Activated CD4-positive, alpha-beta T cell treated with anti-CD3 and anti-CD28 coated beads for 24 hours (primary cell): ENCODE measurements at regions not wholly inside any gene's neighbourhood (a gene's known extent, or its start where the extent isn't known, plus 50 kb on each side); places are given as distances from the start of the nearest gene placed in this dataset.

Experiments used
- DNase-seq, 2 donors: peaks; one replicate each; pipeline ENCODE4 v3.0.0-alpha.2; 2020; ENCODE audit warnings: low read depth in 2 of 2

- DNase-seq: no peak
These were observed 107.1 kb upstream of the TPM1 start for GRCh38 chr15:62935300-62936081.

GRCh38 chr15:62938825-62939224, 103.7 kb upstream of the TPM1 start:
- no peak for DNase-seq

DNA sequence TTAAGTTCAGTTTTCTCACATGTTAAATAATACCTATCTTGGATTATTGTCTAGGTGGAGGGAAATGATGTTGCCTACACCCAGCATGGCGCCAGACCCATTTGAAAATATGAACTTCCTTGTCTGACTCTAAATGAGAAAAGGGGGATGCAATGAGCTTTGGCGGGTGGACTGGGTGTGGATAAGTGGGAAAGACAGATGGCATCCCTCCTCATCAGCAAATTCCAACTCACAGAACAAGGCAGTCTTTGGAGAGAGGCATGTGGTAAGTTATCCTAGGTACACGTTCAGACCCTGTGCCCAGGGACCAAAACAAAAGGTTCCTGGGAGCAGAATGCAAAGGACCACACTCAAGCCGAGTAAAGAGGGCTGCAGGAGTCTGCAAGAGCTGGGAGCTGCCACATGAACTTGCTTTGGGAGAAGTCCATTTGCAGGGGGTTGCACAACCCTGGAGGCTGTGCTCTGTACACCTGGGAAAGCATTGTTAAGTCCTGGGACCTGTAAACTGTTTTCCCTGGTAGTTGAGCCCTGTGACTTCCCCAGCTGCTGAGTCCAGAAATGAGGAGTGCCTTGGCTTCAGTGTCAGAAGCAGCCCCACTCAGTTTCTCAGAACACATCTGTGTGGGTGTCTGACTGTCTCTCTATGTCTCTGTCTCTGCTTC, 102.3 kb upstream of the TPM1 start:
- no peak for DNase-seq

DNA sequence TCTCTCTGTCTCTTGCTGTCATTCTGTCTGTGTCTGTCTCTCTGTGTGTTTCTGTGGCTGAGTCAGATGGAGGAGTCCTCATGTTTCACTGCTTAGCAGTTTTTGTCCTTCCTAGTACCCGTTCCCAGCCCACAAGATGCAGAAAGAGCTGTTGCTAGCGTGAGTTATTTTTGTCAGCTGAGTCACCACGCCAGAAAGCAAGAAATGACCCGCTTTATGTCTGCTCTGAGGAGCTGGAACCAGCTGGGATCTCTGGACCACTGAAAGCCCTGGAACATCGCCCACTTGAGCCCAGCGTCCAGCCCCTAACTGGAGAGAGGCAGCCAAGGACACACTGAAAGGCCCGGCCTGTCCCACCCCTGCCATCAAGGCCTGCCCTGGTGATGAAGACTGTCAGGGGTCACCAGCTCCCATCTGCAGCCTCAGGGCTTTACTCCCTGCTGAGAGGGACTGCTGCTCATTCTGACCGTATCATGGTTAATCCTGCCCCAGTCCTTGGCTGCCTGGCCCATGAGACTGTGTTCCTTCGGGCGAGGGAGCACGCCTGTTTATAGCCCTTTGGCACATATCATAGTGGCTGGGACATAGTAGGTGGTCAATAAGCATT, 101.7 kb upstream of the TPM1 start:
- no peak for DNase-seq

DNA sequence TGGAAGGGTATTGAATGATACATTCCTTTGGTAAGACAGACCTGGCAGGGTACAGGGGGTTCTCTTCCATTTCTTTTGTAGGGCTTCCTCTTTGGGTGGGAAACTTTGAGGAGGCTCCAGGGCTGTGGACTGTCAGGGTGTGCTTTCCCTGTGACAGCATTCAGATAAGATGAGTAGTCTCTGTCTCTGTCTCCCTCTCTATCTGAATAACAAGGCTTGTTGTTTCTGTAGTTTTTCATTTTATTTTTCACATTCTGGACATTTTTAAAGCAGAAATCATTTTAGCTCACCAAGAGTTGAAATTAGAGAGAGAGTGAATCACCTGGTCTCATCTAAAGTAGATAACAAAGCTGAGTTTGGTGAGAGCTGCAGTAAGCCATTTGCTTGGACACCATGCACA, 100.8 kb upstream of the TPM1 start:
- no peak for DNase-seq

DNA sequence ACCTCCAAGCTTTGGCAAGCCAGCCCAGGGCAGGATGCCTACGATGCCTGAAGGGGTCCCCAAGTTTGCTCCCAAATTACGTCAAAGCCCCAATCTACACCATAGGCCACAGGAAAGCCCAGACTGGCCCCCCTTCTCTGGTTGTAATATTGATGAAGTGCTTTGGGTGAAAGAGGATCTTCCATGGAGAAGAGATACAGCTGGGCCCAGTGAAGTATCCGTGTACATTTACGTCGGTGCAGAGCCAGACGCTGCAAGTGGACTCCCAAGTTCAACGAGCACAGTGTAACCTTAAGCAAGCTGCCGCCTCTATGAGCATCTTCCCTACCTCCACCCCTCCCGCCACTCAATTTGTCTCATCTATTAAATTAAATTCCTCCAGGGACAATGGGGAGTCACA, 100.1 kb upstream of the TPM1 start:
- no peak for DNase-seq

- DNase-seq: no peak
These were observed 97.5 kb upstream of the TPM1 start for GRCh38 chr15:62945063-62945462.

- no peak for DNase-seq
These were observed 96.8 kb upstream of the TPM1 start for GRCh38 chr15:62945760-62946159.

GRCh38 chr15:62946940-62947339, 95.6 kb upstream of the TPM1 start:
- no peak for DNase-seq

- no peak for DNase-seq
These were observed 92.0 kb upstream of the TPM1 start for GRCh38 chr15:62950462-62950931.

DNA sequence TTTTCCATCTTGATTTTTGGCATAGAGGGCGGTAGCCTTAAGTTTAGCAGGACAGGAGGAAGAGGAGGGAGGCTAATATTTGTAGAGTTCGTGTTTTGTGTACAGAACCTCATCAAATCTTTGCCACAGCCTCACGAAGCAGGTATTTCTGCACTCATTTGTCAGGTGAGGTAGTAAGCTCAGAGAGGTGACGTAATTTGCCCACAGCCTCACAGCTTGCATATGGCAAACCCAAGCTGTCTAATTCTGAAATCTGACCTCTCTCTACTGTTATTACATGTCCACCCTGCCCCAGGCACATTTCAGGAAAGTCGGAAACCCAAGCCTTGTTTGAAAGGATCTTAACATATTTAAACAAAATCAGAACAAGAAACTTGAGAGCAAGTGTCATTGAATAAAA, 91.1 kb upstream of the TPM1 start:
- DNase-seq: no peak

DNA sequence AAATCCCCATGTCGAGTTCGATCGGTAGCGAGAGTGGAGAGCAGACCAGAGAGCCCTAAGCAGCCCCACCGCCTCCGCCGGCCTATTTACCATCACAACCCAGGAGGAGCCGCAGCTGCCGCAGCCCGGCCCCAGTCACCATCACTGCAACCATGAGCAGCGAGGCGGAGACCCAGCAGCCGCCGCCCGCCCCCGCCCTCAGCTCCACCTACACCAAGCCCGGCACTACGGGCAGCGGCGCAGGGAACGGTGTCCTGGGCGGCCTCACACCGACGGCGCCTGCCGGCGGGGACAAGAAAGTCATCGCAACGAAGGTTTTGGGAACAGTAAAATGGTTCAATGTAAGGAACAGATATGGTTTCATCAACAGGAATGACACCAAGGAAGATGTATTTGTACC, 89.5 kb upstream of the TPM1 start:
- DNase-seq: no peak

- DNase-seq: no peak
These were observed 89.0 kb upstream of the TPM1 start for GRCh38 chr15:62953496-62954045.

DNA sequence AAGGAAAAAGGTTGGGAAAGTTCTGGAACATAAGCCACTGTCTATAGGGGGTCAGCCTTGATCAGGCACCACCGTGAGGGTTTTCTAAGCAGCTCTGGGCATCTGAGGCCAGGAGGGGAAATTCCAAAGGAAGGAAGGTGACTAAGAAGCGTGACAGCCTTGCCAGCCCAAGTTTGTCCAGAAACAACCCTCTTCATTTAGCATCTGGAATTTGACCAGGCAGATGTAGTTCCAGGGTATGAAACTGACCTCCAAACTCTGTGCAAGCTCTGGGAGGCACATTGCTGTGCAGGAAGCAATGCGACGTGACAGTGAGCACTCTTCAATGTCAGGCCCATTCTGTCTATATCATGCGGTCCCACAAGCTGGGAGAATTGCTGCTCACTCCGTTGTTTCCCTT, 85.4 kb upstream of the TPM1 start:
- DNase-seq: no peak

DNA sequence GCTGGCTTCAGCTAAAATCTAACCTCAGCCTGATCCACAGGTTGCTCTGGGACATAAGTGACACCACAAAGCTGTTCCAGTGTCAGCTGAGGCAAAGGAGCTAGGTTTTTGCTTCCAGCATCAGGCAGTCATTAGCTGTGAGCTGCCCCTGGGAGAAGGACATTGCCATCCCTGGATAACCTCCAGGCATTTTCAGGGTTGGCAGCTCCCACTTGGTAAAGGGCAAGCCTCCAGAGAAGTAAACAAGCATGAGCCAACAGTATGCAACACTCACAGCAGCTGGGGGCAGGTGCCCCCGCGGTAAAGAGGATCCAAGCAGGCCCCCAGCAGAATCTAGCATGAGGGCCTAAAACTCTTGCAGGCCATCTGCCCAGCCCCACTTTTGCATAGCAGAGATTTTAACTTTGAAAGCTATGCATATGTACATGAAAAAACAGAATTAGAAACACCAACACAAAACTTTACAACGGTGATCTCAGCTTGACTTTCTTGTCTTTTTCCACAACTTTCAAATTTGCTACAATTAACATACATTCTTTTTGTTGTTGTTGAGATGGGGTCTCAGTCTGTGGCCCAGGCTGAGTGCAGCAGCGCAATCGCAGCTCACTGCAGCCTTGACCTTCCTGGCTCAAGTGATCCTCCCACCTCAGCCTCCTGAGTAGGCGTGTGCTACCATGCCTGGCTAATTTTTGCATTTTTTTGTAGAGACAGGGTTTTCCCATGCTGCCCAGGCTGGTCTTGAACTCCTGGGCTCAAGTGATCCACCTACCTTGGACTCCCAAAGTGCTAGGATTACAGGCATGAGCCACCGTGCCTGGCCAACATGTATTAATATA, 83.8 kb upstream of the TPM1 start:
- DNase-seq: no peak

- no peak for DNase-seq
These were observed 81.4 kb upstream of the TPM1 start for GRCh38 chr15:62961134-62961533.

- no peak for DNase-seq
These were observed 80.2 kb upstream of the TPM1 start for GRCh38 chr15:62962101-62962995.

DNA sequence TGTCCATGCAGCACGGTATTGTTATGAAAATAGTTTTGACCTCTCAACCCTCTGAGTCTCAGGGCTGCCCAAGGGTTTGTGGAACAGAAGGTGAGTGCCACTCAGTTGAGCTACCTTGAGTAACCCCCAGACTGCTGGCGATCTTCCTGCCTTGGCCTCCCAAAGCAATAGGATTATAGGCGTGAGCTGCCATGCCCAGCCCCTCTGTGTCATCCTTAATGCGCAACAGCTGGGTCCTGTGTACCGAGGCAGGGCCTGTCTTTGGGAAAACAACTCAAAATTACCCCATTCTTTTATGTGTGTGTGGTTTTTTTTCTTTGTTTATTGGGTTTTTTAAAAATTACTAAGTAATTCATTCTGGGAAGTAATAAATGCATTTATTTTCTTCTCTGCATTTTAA, 78.3 kb upstream of the TPM1 start:
- no peak for DNase-seq

DNA sequence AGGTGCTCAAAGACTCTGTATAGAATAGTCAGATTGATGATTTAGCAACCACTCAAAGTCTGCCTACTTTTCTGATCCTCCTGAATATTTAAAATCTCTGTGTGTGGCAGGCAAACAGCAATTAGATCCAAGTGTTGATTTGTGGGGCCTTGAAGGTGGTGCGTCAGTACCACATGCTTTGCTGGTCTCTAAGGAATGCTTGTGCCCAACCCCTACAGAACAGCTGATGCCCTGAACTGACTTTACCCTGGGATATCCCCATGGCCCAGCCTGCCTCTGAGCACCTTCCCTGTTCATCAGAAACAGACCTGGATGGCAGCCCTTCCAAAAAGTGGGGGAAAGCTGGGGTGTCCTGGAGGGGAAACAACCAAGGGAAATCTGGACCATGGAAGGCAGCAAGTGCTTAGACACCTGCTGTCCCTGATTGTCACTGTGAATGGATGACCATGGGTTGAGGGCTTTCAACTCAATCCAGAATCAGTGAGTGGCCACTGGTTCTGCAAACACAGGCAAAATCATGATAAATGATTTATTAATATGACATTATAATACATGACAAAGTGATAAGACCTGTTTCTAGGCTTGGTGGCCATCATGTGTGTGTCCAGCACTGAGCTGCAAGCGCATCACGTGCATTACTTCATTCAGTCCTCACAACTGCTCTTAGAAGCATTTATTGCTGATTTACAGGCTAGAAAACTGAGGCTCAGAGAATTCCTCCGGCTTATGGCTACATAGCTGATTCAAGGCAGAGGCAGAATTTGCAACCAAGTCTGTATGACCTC, 76.1 kb upstream of the TPM1 start:
- no peak for DNase-seq

DNA sequence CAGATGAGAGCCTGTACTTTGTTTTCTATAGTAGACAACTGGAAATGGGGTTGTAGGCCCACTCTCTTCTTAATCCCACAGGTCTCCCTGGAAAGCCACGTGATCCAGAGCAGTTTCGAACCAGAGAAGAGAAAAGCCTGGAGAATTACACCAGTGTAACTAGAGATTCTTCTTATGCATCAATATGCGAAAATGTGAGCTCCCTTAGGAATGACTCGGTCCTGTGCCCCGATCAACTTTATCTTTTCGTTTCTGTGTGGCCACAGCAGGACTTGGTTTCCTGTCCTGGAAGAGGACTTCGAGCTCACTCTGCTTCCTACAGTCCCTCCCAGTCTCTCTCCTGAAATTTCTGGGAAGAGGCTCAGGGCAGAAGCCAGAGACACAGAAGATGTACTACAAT, 73.8 kb upstream of the TPM1 start:
- no peak for DNase-seq
